ENCODE measurements at regions not wholly inside any gene's neighbourhood (a gene's known extent, or its start where the extent isn't known, plus 50 kb on each side); places are given as distances from the start of the nearest gene placed in this dataset.

- TF ChIP-seq CTCF (conservative IDR thresholded peaks at IDR 0.05) (no peak), ZFX (IDR thresholded peaks at IDR 0.05) (no peak)
- H3K27ac ChIP-seq = no peak overlapping the region
These were observed 167.7 kb upstream of the RASA1 start for GRCh38 chr5:87099968-87100367.

GRCh38 chr5:87101321-87101720, 166.4 kb upstream of the RASA1 start:
- no peak overlapping the region for H3K27ac ChIP-seq

GRCh38 chr5:87102841-87103240, 164.8 kb upstream of the RASA1 start:
- TF ChIP-seq ZFX (IDR thresholded peaks at IDR 0.05) (no peak), CTCF (conservative IDR thresholded peaks at IDR 0.05) (no peak)

More at GRCh38 chr5:87101321-87101720, 166.4 kb upstream of the RASA1 start:
- TF ChIP-seq ZFX (IDR thresholded peaks at IDR 0.05) = no peak
- no peak for TF ChIP-seq CTCF (conservative IDR thresholded peaks at IDR 0.05)

GRCh38 chr5:87103616-87104287, 163.9 kb upstream of the RASA1 start:
- TF ChIP-seq CTCF (conservative IDR thresholded peaks at IDR 0.05) = no peak
- no peak for TF ChIP-seq ZFX (IDR thresholded peaks at IDR 0.05)
- H3K27ac ChIP-seq = no peak overlapping the region

More at GRCh38 chr5:87102841-87103240, 164.8 kb upstream of the RASA1 start:
- no peak overlapping the region for H3K27ac ChIP-seq

- no peak overlapping the region for H3K27ac ChIP-seq
- TF ChIP-seq ZFX (IDR thresholded peaks at IDR 0.05) (no peak), CTCF (conservative IDR thresholded peaks at IDR 0.05) (no peak)
These were observed 162.1 kb upstream of the RASA1 start for GRCh38 chr5:87105577-87105976.

GRCh38 chr5:87109746-87110145, 157.9 kb upstream of the RASA1 start:
- TF ChIP-seq CTCF (conservative IDR thresholded peaks at IDR 0.05) = no peak
- no peak for TF ChIP-seq ZFX (IDR thresholded peaks at IDR 0.05)

GRCh38 chr5:87110721-87111120, 157.0 kb upstream of the RASA1 start:
- H3K27ac ChIP-seq = no peak overlapping the region
- no peak for TF ChIP-seq ZFX (IDR thresholded peaks at IDR 0.05)
- no peak for TF ChIP-seq CTCF (conservative IDR thresholded peaks at IDR 0.05)

More at GRCh38 chr5:87109746-87110145, 157.9 kb upstream of the RASA1 start:
- no peak overlapping the region for H3K27ac ChIP-seq
